NCI-H748 (cell line): ENCODE measurements at regions not wholly inside any gene's neighbourhood (a gene's known extent, or its start where the extent isn't known, plus 50 kb on each side); places are given as distances from the start of the nearest gene placed in this dataset.
"Not testable (repeated sequence)": the region's sequence is repeated elsewhere in the genome, so short reads cannot be mapped to it uniquely, and the experiment has no call there.

Source experiments
- DNase-seq: peaks from one replicate; lab custom pipeline; 2025; ENCODE audit not compliant: unreplicated experiment; lab: John Stamatoyannopoulos, UW

- DNase-seq = no peak
Measured at GRCh38 chr20:51190783-51191180, 167.9 kb upstream of the KCNG1 start.

GRCh38 chr20:51189814-51190782 is 167.2 kb upstream of the KCNG1 start:
- DNase-seq = no peak

- no peak for DNase-seq
Measured at GRCh38 chr20:51188941-51189340, 166.0 kb upstream of the KCNG1 start.

- no peak for DNase-seq
Measured at GRCh38 chr20:51187261-51187660, 164.4 kb upstream of the KCNG1 start.

- no peak for DNase-seq
Measured at GRCh38 chr20:51185861-51186260, 163.0 kb upstream of the KCNG1 start.

- no peak for DNase-seq
Measured at GRCh38 chr20:51185277-51185676, 162.4 kb upstream of the KCNG1 start.

- DNase-seq = no peak
Measured at GRCh38 chr20:51184289-51184688, 161.4 kb upstream of the KCNG1 start.

- no peak for DNase-seq
Measured at GRCh38 chr20:51183451-51183850, 160.5 kb upstream of the KCNG1 start.

- DNase-seq = no peak
Measured at GRCh38 chr20:51182571-51182970, 159.7 kb upstream of the KCNG1 start.

- no peak for DNase-seq
Measured at GRCh38 chr20:51178153-51178552, 155.2 kb upstream of the KCNG1 start.

GRCh38 chr20:51176876-51177275 is 154.0 kb upstream of the KCNG1 start:
- no peak for DNase-seq

- no peak for DNase-seq
Measured at GRCh38 chr20:51176446-51176845, 153.5 kb upstream of the KCNG1 start.

- DNase-seq = no peak
Measured at GRCh38 chr20:51175724-51176123, 152.8 kb upstream of the KCNG1 start.

- no peak for DNase-seq
Measured at GRCh38 chr20:51175156-51175555, 152.2 kb upstream of the KCNG1 start.

- DNase-seq = no peak
Measured at GRCh38 chr20:51174536-51174935, 151.6 kb upstream of the KCNG1 start.

GRCh38 chr20:51172558-51173428 is 149.9 kb upstream of the KCNG1 start:
- no peak for DNase-seq

- DNase-seq = no peak
Measured at GRCh38 chr20:51171141-51171540, 148.2 kb upstream of the KCNG1 start.

- no peak for DNase-seq
Measured at GRCh38 chr20:51169813-51170212, 146.9 kb upstream of the KCNG1 start.

GRCh38 chr20:51167911-51168310 is 145.0 kb upstream of the KCNG1 start:
- not testable (repeated sequence) for DNase-seq

- no peak for DNase-seq
Measured at GRCh38 chr20:51166489-51166888, 143.6 kb upstream of the KCNG1 start.

GRCh38 chr20:51165131-51165530 is 142.2 kb upstream of the KCNG1 start:
- DNase-seq = no peak

- DNase-seq = no peak
Measured at GRCh38 chr20:51164731-51165130, 141.8 kb upstream of the KCNG1 start.
